ENCODE measurements at regions not wholly inside any gene's neighbourhood (a gene's known extent, or its start where the extent isn't known, plus 50 kb on each side); places are given as distances from the start of the nearest gene placed in this dataset.

DNA sequence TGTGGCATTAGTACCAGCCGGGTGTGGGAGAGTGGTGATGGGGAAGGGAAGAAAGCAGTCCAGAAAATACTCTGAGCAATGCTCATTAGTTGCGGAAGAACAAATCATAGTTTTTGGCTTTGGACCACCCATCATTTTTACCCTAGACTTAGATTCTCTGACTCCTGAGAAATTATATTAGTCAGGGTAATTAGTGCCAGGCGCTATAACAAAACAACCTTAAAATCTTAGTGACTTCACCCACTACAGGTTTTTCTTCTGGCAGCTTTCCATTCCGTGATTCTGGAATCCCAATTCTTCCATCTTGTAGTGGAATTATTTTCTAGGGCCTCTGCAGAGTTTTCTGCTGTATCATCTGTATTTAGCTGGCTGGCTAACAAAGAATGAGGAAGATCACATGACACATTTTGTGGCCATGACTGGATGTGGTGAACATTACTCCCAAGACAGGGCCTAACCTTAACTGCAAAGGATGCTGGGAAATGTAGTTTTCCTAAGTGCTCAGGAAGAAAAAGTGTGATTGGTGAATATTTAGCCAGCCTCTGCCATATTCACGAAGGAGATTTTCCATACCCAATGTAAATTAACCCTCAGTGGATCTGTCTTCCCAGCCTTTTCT is 373.0 kb upstream of the MEF2C start:
- Histone ChIP-seq H2BK120ac (ENCODE audit: low read depth, low read length) (no peak overlapping the region), H3K4ac (ENCODE audit: low read length) (no peak overlapping the region), H3K14ac (ENCODE audit: low read length) (no peak overlapping the region), H2BK15ac (ENCODE audit: low read length) (no peak overlapping the region), H3K9ac (ENCODE audit: low read depth, low read length, poor library complexity) (no peak overlapping the region), H3K9me3 (replicated peaks in 1 of 2; ENCODE audit: control insufficient read depth in 2 of 2, insufficient read depth in 1 of 2, low read depth in 1 of 2, low read length in 2 of 2) (peaks cover 0 to 6% of the 10 kb centered on the region in 2 donors), H3K4me1 (ENCODE audit: control insufficient read depth in 2 of 2, insufficient read depth in 1 of 2, low read depth in 1 of 2, low read length in 2 of 2) (peaks cover 0 to 2% of the 10 kb centered on the region in 2 donors), H3K4me3 (ENCODE audit: low read length in 2 of 2) (no peak overlapping the region), H3K27ac (replicated peaks; ENCODE audit: low read length) (no peak overlapping the region), H2BK12ac (ENCODE audit: low read length) (no peak overlapping the region), H4K8ac (ENCODE audit: low read depth, low read length) (no peak overlapping the region), H3K79me1 (ENCODE audit: low read depth, low read length) (no peaks in the 10 kb centered on the region), H3K4me2 (ENCODE audit: insufficient read depth, low read length, poor library complexity, severe bottlenecking) (no peak overlapping the region), H2AFZ (ENCODE audit: low read length) (peak overlapping the region; percentile 75), H2AK5ac (ENCODE audit: low read depth, low read length) (no peak overlapping the region), H4K91ac (ENCODE audit: low read depth, low read length, poor library complexity) (no peak overlapping the region), H3K36me3 (replicated peaks in 1 of 2; ENCODE audit: control insufficient read depth in 2 of 2, insufficient read depth in 2 of 2, low read length in 2 of 2) (no peaks in the 10 kb centered on the region), H3K27me3 (ENCODE audit: control insufficient read depth in 3 of 3, insufficient read depth in 3 of 3, low read depth in 1 of 3, low read length in 3 of 3) (no peaks in the 10 kb centered on the region), H2BK5ac (ENCODE audit: low read length) (no peak overlapping the region), H3K18ac (ENCODE audit: low read length) (no peak overlapping the region), H3K23ac (ENCODE audit: low read depth, low read length, poor library complexity) (no peak overlapping the region)
- no peak for DNase-seq (ENCODE audit: low spot score)
- WGBS, 2 donors (ENCODE audit: extremely low coverage in 2 of 2, insufficient read length in 2 of 2, insufficient replicate concordance in 1 of 2), result no CpG with 5 or more reads among the region's 5 CpGs

DNA sequence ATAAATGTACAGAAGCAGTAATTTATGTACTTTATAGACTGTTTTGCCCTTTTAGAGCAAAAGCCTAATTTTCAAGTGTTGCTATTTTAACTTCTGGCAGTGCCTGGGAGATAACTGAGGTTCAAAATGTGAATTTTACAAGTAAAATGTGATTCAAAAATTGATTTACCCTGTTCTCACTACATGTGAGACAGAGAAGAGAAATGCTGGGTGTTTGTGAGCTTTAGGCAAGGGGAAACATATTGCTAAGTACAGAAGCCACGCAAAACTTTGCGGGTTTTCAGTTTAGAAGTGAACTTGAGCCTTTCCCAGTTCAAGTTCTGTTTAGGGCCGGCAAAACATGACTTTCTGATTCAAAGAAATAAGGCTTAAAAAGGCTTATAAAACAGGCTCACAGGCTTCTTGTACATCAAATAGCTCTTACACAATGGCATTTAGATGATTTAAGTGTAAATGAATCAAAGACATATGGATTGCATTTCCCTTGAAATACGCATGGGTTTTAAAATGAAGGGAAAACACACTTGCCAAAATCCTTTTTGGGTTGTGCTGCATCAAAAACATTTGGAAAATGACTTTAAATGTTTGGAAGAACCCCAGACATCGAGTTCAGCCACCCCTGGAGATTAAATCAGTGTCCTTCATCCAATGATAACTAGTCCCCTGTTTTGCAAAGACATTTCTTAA is 370.8 kb upstream of the MEF2C start:
- H4K8ac ChIP-seq (ENCODE audit: low read depth, low read length), result no peak overlapping the region
- H2BK12ac ChIP-seq (ENCODE audit: low read length), result no peak overlapping the region
- no peak overlapping the region for H3K18ac ChIP-seq (ENCODE audit: low read length)
- H2AK5ac ChIP-seq (ENCODE audit: low read depth, low read length), result no peak overlapping the region
- no peak overlapping the region for H3K4me3 ChIP-seq (ENCODE audit: low read length in 2 of 2)
- H2AFZ ChIP-seq (ENCODE audit: low read length), result peak overlapping the region; percentile 53
- H3K36me3 ChIP-seq (replicated peaks in 1 of 2; ENCODE audit: control insufficient read depth in 2 of 2, insufficient read depth in 2 of 2, low read length in 2 of 2), result no peaks in the 10 kb centered on the region
- H3K9me3 ChIP-seq (replicated peaks in 1 of 2; ENCODE audit: control insufficient read depth in 2 of 2, insufficient read depth in 1 of 2, low read depth in 1 of 2, low read length in 2 of 2), result peaks cover 0 to 6% of the 10 kb centered on the region in 2 donors
- no CpG with 5 or more reads among the region's 5 CpGs for WGBS, 2 donors (ENCODE audit: extremely low coverage in 2 of 2, insufficient read length in 2 of 2, insufficient replicate concordance in 1 of 2)
- H3K9ac ChIP-seq (ENCODE audit: low read depth, low read length, poor library complexity), result no peak overlapping the region
- H4K91ac ChIP-seq (ENCODE audit: low read depth, low read length, poor library complexity), result no peak overlapping the region
- no peak overlapping the region for H2BK5ac ChIP-seq (ENCODE audit: low read length)
- peaks cover 0 to 2% of the 10 kb centered on the region in 2 donors for H3K4me1 ChIP-seq (ENCODE audit: control insufficient read depth in 2 of 2, insufficient read depth in 1 of 2, low read depth in 1 of 2, low read length in 2 of 2)
- no peak overlapping the region for H3K4me2 ChIP-seq (ENCODE audit: insufficient read depth, low read length, poor library complexity, severe bottlenecking)
- H3K23ac ChIP-seq (ENCODE audit: low read depth, low read length, poor library complexity), result no peak overlapping the region
- H3K14ac ChIP-seq (ENCODE audit: low read length), result no peak overlapping the region
- H2BK15ac ChIP-seq (ENCODE audit: low read length), result no peak overlapping the region
- H3K27me3 ChIP-seq (ENCODE audit: control insufficient read depth in 3 of 3, insufficient read depth in 3 of 3, low read depth in 1 of 3, low read length in 3 of 3), result no peaks in the 10 kb centered on the region
- no peak overlapping the region for H3K27ac ChIP-seq (replicated peaks; ENCODE audit: low read length)
- no peak overlapping the region for H2BK120ac ChIP-seq (ENCODE audit: low read depth, low read length)
- H3K4ac ChIP-seq (ENCODE audit: low read length), result no peak overlapping the region
- no peaks in the 10 kb centered on the region for H3K79me1 ChIP-seq (ENCODE audit: low read depth, low read length)
- DNase-seq (ENCODE audit: low spot score), result no peak

DNA sequence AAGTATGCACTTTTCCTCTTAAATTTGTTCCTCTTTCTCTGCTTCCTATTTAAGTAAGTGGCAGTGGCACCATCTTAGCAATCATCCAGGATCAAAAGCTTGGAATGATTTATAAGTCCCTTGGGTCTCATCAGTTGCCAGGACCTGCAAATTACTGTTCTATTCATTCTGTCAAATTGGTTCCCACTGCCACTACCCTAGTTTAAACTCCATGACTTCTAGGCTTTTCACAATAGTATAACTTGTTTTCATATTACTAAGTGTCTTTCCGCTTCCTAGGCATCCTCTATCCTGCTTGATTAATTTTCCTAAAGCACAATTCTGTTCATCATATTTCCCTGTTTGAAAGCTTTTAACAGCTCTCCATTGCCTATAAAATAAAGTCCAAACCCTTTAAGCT is 363.9 kb upstream of the MEF2C start:
- Histone ChIP-seq H3K4me1 (ENCODE audit: control insufficient read depth in 2 of 2, insufficient read depth in 1 of 2, low read depth in 1 of 2, low read length in 2 of 2) (no peaks in the 10 kb centered on the region), H2BK15ac (ENCODE audit: low read length) (no peak overlapping the region), H3K18ac (ENCODE audit: low read length) (no peak overlapping the region), H3K36me3 (replicated peaks in 1 of 2; ENCODE audit: control insufficient read depth in 2 of 2, insufficient read depth in 2 of 2, low read length in 2 of 2) (no peaks in the 10 kb centered on the region), H3K27ac (replicated peaks; ENCODE audit: low read length) (no peak overlapping the region), H3K14ac (ENCODE audit: low read length) (no peak overlapping the region), H3K4me3 (ENCODE audit: low read length in 2 of 2) (no peak overlapping the region), H3K9me3 (replicated peaks in 1 of 2; ENCODE audit: control insufficient read depth in 2 of 2, insufficient read depth in 1 of 2, low read depth in 1 of 2, low read length in 2 of 2) (no peaks in the 10 kb centered on the region), H2AFZ (ENCODE audit: low read length) (no peak overlapping the region), H4K8ac (ENCODE audit: low read depth, low read length) (no peak overlapping the region), H3K4ac (ENCODE audit: low read length) (no peak overlapping the region), H4K91ac (ENCODE audit: low read depth, low read length, poor library complexity) (no peak overlapping the region), H2AK5ac (ENCODE audit: low read depth, low read length) (no peak overlapping the region), H2BK12ac (ENCODE audit: low read length) (no peak overlapping the region), H2BK120ac (ENCODE audit: low read depth, low read length) (no peak overlapping the region), H3K27me3 (ENCODE audit: control insufficient read depth in 3 of 3, insufficient read depth in 3 of 3, low read depth in 1 of 3, low read length in 3 of 3) (no peaks in the 10 kb centered on the region), H2BK5ac (ENCODE audit: low read length) (no peak overlapping the region), H3K23ac (ENCODE audit: low read depth, low read length, poor library complexity) (no peak overlapping the region), H3K9ac (ENCODE audit: low read depth, low read length, poor library complexity) (no peak overlapping the region), H3K4me2 (ENCODE audit: insufficient read depth, low read length, poor library complexity, severe bottlenecking) (no peak overlapping the region), H3K79me1 (ENCODE audit: low read depth, low read length) (no peaks in the 10 kb centered on the region)
- no peak for DNase-seq (ENCODE audit: low spot score)
- WGBS, 2 donors (ENCODE audit: extremely low coverage in 2 of 2, insufficient read length in 2 of 2, insufficient replicate concordance in 1 of 2), result no CpG with 5 or more reads among the region's 1 CpG

DNA sequence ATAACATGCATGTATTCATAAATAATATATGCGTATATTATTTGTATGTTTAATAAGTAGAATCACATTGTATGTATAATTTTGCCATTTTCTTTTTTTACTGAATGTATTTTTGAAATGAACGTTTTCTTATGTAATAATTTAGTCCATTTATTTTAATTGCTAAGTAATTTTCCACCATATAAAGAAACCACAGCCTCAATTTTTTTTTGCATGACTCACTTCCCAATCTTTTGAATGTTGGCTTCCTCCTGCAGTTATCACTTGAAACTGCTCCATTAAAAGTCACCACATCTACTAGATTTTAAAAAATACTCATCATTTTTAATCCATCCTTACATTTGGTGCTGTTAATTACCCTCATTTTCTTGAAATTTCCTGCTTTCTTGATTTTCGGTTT is 363.3 kb upstream of the MEF2C start:
- no peak overlapping the region for H2AFZ ChIP-seq (ENCODE audit: low read length)
- no peak overlapping the region for H2BK120ac ChIP-seq (ENCODE audit: low read depth, low read length)
- no peak overlapping the region for H4K8ac ChIP-seq (ENCODE audit: low read depth, low read length)
- no peak overlapping the region for H3K4me2 ChIP-seq (ENCODE audit: insufficient read depth, low read length, poor library complexity, severe bottlenecking)
- no peak overlapping the region for H3K4ac ChIP-seq (ENCODE audit: low read length)
- H2BK5ac ChIP-seq (ENCODE audit: low read length), result no peak overlapping the region
- no peaks in the 10 kb centered on the region for H3K9me3 ChIP-seq (replicated peaks in 1 of 2; ENCODE audit: control insufficient read depth in 2 of 2, insufficient read depth in 1 of 2, low read depth in 1 of 2, low read length in 2 of 2)
- H3K4me3 ChIP-seq (ENCODE audit: low read length in 2 of 2), result no peak overlapping the region
- WGBS, 2 donors (ENCODE audit: extremely low coverage in 2 of 2, insufficient read length in 2 of 2, insufficient replicate concordance in 1 of 2), result no CpG with 5 or more reads among the region's 3 CpGs
- no peak overlapping the region for H3K23ac ChIP-seq (ENCODE audit: low read depth, low read length, poor library complexity)
- no peaks in the 10 kb centered on the region for H3K79me1 ChIP-seq (ENCODE audit: low read depth, low read length)
- H3K36me3 ChIP-seq (replicated peaks in 1 of 2; ENCODE audit: control insufficient read depth in 2 of 2, insufficient read depth in 2 of 2, low read length in 2 of 2), result no peaks in the 10 kb centered on the region
- H3K4me1 ChIP-seq (ENCODE audit: control insufficient read depth in 2 of 2, insufficient read depth in 1 of 2, low read depth in 1 of 2, low read length in 2 of 2), result no peaks in the 10 kb centered on the region
- no peak for DNase-seq (ENCODE audit: low spot score)
- no peak overlapping the region for H3K27ac ChIP-seq (replicated peaks; ENCODE audit: low read length)
- H2AK5ac ChIP-seq (ENCODE audit: low read depth, low read length), result no peak overlapping the region
- no peak overlapping the region for H4K91ac ChIP-seq (ENCODE audit: low read depth, low read length, poor library complexity)
- no peaks in the 10 kb centered on the region for H3K27me3 ChIP-seq (ENCODE audit: control insufficient read depth in 3 of 3, insufficient read depth in 3 of 3, low read depth in 1 of 3, low read length in 3 of 3)
- H3K18ac ChIP-seq (ENCODE audit: low read length), result no peak overlapping the region
- no peak overlapping the region for H2BK15ac ChIP-seq (ENCODE audit: low read length)
- H3K14ac ChIP-seq (ENCODE audit: low read length), result no peak overlapping the region
- H3K9ac ChIP-seq (ENCODE audit: low read depth, low read length, poor library complexity), result no peak overlapping the region
- H2BK12ac ChIP-seq (ENCODE audit: low read length), result no peak overlapping the region

All from neuronal stem cell (in vitro differentiated cells).